SK-N-SH (cell line): ENCODE measurements at regions not wholly inside any gene's neighbourhood (a gene's known extent, or its start where the extent isn't known, plus 50 kb on each side); places are given as distances from the start of the nearest gene placed in this dataset.

ENCODE experiments used
- CTCF ChIP-seq: fragments of 200-600 bp; sonication (generic); IDR thresholded peaks from 2 replicates; pipeline ENCODE4 v1.6.1; 2017; ENCODE audit warnings: antibody characterized with exemption, mild to moderate bottlenecking, moderate library complexity
- EP300 ChIP-seq, 2 experiments: IDR thresholded peaks; 2 replicates each; pipeline versions ENCODE4 v1.4.0 to v1.6.1; 2012; ENCODE audit warnings: borderline replicate concordance in 1 of 2, low read depth in 1 of 2, low read length in 1 of 2
- NRF1 ChIP-seq: IDR thresholded peaks from 2 replicates; pipeline ENCODE4 v1.6.1; 2012; ENCODE audit warnings: low read depth, mild to moderate bottlenecking, low read length
- SIN3A ChIP-seq: IDR thresholded peaks from 2 replicates; pipeline ENCODE4 v1.6.1; 2012; ENCODE audit warnings: low read depth, mild to moderate bottlenecking, low read length, moderate library complexity, borderline replicate concordance
- USF2 ChIP-seq: fragments of 150-350 bp; IDR thresholded peaks from 2 replicates; pipeline ENCODE4 v1.6.1; 2017; ENCODE audit warnings: antibody characterized with exemption, low read length, low read depth, borderline replicate concordance

- TF ChIP-seq EP300 (IDR thresholded peaks at IDR 0.05; ENCODE audit: borderline replicate concordance in 1 of 2, low read depth in 1 of 2, low read length in 1 of 2) (no peak), CTCF (no peak), USF2 (no peak), SIN3A (no peak), NRF1 (no peak)
Observed at GRCh38 chr12:17301544-17301943, 695.6 kb upstream of the LMO3 start.
